LoVo (cell line): ENCODE measurements at regions not wholly inside any gene's neighbourhood (a gene's known extent, or its start where the extent isn't known, plus 50 kb on each side); places are given as distances from the start of the nearest gene placed in this dataset.
A peak's percentile ranks its signal among the peaks of the same experiment; 100 is the strongest.

Experiments used
- DNase-seq: peaks from one replicate; pipeline ENCODE4 v3.0.0-alpha.2; 2016; ENCODE audit warnings: low spot score

DNA sequence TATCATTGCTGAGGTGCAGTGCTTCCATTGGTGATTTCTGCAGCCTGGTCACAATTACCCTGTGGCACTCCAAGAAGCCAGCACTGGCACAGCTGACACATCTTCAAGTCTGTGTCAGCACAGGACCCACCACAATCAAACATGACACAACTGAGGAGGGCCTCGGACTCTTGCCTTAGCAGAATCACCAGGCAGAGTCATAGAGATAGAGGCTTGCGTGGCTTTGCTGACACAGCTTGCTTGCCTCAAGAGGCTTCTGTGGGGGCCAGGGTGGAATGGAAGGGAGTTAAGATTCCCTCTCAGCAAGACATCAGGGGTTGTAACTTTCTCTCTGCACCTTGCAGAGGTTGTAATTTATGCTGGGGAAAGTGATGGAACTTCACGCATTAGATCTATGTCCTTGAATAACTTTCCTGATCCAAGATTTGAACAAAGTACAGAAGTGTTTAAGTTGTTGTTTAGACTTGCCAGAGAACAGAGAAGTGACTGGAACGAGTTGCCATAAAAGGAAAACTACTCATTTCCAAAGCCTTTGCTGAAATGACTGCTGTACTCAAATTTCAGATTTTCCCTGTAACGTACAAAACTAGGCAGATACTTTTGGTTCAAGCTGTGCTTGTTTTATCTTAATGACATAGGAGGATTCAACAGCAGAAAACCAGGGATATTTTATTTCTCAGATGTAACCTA lies 170.7 kb downstream of the DIPK2A start:
- DNase-seq, result no peak

DNA sequence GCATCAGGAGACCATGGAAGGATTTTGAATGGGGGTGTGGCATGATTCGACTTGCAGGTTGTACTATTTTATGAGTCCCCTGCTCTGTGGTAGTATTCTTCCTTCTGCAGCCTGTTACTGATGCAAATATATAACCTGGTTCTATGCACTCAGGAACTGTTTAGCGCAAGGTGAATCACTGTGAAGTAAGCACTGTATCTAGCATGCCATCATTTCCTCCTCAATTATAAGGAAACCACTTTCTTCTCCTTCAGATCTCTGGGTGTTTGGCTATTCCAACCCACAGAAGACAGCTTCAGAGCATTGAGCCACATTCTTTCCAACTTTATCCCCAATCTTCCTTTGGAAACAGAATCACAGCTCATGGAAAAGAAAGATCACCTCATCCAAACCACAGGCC lies 176.7 kb downstream of the DIPK2A start:
- no peak for DNase-seq

DNA sequence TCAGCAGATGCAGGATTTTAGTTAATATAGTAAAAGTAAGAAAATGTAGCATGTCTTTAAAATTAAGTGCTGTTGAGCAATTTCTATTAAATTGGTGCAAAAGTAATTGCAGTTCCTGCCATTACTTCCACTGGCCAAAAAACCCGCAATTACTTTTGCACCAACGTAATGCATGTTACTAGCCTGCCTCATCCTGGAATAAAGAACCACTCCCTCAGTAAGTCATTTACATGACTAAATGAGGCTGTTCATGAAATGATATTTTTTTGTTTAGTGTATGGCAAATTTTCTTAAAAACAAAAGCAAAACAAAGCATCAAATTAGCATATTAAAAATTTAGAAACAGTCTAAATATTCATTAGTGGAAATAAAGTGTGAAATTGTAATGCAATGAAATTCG lies 180.4 kb downstream of the DIPK2A start:
- DNase-seq, result no peak

DNA sequence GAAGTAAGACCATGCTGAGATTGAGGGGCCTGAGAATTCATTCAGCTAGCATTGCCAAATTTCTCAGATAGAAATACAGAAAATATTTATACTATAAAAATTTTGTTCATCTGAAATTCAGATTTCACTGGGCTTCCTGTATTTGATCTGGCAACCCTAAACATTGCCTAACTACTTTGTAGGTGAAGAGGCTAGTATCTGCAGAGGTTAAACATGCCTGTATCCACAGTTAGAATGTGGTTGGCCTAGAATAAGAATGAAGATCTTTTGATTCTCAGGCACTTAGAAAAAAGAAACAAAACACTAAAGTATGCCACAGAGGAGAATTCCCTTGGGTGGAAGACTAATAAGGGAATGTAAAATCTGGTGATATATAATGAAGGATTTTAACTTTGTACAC lies 189.0 kb downstream of the DIPK2A start:
- DNase-seq, result no peak

DNA sequence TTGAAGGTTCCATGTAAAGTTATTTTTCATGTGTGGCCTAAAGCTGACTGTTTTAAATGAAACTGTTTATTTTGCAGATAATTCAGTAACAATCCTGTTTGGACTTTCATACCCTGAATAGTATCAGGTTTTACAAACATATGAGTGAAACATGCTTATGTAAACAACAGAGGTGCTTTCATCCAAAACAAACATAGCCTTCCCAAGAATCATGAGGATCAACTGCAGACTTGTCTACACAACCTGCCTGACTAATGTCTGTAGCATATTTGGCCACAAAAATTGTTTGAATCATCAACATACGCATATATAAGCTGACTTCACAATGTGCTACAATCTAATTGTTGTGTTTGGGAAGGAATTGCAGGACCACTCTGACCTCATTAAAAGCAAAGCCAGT lies 190.4 kb downstream of the DIPK2A start:
- peak; percentile 19 for DNase-seq

DNA sequence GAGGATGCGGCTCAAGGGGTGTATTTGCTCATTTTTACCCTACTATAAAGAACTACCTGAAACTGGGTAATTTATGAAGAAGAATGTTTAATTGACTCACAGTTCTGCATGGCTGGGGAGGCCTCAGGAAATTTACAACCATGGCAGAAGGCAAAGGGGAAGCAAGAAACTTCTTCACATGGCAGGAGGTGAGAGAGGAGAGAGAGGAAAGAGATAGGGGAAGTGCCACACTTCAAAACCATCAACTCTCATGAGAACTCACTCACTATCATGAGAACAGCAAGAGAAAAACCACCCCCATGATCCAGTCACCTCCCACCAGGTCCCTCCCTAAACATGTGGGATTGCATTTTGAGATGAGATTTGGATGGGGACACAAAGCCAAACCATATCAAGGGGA lies 192.7 kb downstream of the DIPK2A start:
- DNase-seq, result no peak

DNA sequence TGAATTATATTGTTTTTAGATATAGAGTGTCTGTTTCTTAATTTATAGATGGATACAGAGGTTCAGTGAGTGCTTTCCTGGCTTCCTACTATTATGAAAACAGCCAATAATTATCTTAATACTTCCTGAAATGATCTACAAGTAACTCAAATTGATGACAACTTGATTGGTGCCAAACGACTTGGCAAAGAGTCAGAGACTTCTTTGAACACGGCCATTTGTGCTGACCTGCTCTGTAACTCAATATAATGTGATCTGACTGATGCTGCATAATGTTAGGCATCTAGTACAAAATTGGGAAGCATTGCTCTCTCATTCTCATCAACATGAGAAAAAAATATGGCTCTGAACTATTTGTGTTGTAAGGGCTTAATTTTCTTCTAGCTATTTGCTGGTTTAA lies 193.9 kb downstream of the DIPK2A start:
- no peak for DNase-seq

DNA sequence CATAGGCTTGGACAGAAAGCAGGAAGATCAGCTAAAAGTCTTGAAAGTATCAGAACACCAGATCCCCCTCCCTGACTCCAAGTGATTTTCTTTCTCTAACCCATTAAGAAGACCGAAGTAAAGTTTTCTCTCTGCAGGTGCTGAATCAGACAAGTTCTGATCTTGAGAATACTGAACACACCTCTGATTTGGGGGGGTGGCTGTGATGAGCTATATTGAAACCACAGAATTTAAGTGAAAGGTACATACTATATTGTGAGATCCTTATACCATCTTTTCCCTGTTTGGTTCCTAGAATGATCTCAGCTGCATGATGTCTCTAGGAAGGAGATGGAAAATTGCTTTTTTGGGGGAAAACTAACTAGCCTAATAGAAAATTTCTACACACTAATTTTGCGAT lies 196.0 kb downstream of the DIPK2A start:
- no peak for DNase-seq

DNA sequence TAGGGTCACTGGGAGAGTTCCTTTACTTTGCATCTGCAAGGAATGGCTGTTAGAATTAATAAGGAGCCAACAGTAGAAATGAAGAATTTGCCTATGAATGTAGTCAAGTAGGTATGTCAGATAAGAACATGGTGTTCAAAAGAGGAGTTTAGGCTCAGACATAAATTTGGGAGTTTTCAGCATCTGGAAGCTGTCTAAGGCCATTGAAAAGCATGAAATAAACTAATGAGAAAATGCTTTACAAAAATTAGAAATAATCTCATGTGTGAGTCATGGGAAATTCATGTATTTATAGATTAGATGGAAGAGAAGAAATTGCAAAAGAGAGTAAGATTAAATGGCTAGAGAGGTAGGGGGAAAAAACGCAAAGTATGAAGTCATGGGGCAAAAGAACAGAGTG lies 201.9 kb downstream of the DIPK2A start:
- no peak for DNase-seq

DNA sequence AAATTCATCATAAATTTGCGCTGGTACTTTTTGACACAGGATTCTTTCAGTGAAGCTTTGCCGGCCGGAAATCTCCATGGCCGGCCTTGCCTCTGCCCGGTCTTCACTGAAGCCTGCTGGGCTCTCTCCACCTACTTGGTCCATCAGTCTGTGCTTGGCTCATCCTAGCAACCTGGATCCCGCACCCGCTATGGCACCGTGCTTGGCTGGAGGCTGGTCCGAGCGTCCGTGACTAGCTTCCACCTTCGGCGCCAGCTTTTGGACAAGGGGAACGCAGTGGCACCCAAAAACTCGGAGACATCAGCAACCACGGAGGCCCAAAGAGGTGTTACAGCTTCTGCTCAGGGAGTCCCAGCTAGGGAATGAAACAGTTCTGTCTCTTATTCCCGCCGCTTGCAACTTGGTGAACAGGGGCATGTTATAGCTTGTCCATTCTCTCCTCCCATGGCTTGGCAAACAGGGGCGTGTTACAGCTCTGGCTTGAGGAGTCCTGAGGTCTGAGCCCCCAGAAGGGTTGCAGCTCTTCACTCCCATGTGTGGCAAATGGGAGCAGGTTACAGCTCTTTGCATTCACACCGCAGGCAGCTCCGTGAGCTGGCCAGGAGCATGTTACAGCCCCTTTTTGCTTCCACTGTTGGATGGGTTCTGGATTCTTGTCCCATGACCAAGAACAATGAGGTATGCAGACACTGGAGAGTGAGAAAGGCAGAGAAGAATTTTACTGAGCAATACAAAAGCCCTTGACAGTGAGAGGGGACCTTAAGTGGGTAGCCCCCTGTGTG lies 204.2 kb downstream of the DIPK2A start:
- DNase-seq, result no peak

DNA sequence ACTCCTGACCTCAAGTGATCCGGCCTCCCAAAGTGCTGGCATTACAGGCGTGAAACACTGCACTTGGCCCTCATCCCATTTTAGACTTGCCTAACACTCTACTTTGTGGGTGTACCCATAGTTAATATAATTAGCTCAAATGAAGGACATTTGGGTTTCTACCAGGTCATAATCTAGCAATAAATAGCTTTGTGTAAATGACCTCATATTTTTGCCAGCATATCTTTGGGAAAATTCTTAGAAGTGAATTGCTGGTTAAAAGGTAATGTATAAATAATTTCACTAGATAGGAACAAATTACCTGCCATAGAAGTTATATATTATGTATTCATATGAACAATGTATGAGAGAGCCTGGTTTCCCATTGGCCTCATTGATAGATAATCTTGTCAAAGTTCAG lies 206.0 kb downstream of the DIPK2A start:
- no peak for DNase-seq

DNA sequence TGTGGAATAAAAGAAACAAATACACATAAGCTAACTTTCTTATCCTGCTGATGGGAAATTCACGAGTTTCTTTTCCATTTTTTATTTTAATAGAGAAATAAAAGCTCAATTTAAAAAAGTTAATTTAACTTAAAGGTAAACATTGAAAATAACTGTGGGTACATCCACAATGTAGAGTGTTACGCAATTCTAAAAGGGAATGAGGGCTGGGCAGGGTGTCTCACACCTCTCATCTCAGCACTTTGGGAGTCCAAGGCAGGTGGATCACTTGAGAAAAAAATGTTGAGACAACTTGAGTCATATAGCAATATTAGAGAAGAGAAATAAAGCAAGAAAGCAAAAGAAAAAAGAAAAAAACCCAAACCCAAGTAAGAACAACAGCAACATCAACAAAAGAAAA lies 207.0 kb downstream of the DIPK2A start:
- DNase-seq, result no peak

DNA sequence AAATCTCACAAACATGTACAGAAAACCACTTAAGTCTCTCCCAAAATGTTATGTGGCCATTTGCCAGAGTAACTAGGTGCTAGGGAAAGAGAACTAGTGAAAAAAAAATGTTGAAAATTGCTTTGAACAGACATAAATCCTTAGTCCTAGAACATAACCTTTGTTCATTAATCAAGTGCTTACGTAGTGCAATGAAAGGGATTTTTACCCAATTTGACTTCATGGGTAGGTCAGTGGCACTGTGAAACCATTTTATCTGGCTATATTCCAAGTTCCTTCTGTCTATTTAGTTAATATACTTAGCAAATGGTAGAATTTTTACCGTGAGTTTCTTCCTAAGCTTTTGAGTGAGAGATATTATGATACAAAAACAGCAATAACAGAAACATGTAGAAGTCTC lies 209.4 kb downstream of the DIPK2A start:
- no peak for DNase-seq

DNA sequence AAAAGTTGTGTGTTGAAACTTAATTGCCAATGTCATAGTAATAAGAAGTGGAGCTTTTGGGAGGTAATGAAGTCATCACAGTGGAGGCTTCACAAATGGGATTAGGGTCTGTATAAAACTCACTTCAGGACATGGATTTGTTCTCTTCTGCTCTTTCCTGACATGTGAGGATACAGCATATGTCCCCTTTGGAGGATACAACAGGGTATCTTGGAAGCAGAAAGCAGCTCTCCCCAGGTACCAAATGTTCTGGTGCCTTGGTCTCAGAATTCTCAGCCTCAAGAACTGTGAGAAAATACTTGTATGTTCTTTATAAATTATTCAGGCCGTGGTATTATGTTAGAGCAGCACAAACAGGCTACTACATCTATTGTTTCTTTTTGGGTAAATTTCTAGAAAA lies 210.9 kb downstream of the DIPK2A start:
- DNase-seq, result no peak

DNA sequence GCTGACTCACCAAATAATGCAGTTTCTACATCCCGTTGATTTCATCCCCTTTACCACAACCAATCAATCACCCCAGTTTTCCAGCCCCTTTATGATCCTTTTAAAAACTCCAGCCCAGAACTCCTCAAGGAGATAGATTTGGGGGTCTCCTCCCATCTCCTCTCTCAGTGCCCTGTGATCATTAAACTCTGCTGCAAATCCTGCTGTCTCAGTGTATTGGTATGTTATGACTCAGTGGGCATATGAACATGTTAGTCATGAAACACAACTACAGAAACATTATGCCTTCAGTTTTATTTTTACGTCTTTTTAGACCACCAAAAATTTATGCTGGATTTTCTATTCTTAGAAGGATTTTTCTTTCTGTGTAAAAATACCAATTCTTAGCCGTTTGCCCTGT lies 213.7 kb downstream of the DIPK2A start:
- DNase-seq, result no peak

DNA sequence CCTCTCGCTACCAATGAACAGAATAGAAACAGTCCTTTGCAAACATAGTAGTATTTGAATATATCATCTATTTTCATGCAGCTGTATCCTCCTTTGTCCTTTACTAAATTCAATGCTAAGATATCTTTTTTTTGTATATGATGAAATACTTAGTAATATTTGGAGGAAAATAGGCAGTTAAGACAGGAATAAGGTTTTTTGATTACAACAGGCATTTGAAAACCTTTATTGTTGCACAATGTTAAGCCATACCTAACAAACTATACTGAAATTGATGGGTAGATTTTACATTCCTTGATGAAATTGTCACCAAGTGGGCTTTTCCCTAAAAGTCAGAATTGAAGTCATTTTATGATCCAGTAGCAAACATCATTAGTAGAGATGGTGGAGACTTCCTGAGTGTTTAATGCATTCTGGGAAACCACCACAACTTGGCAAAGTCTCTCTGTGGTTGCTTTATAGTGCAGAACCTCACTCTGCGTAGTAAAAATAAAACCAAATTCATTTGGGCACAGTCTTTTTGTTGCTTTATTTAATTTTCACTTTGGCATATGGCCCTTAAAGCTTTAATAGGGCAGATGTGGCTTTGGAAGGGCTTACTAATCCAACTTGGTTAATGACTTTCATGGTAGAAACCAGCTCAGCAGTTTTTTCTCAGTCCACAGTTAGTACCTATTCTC lies 216.0 kb downstream of the DIPK2A start:
- DNase-seq, result peak; percentile 35

DNA sequence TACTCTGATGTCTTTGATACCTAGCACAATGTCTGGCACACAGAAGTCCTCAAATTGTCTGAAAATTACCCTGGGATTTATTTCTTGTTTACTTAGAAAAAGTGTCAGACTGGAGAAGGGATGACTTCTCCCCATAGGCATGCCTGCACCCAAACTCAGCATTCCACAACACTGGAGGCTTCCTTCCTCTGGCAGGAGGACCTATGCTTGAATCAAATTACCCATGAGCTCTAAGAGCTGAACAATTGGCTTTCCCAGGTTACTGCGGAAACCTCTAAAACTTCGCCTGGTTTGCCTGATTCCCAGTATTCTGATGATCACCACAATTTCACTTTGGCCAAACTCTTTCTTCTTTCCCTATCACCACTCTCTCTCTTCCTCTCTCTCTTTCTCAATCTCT lies 217.4 kb downstream of the DIPK2A start:
- no peak for DNase-seq

DNA sequence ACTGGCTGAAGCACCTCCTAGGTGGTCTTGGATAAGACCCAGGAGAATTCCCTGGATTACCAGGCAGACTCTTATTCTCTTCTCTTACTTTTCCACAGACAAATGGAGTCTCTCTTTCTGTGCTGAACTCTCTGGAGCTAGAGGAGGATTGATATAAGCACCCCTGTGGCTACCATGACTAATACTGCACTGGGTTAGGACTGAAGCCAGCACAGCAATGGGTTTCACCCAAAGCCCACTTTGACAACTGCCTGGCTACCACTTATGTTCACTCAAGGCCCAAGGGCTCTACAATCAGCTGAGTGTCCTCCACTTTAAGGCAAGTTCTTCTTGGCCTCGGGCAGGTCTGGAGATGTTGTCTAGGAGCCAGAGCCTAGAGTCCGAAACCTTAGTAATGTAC lies 225.5 kb downstream of the DIPK2A start:
- DNase-seq, result no peak

DNA sequence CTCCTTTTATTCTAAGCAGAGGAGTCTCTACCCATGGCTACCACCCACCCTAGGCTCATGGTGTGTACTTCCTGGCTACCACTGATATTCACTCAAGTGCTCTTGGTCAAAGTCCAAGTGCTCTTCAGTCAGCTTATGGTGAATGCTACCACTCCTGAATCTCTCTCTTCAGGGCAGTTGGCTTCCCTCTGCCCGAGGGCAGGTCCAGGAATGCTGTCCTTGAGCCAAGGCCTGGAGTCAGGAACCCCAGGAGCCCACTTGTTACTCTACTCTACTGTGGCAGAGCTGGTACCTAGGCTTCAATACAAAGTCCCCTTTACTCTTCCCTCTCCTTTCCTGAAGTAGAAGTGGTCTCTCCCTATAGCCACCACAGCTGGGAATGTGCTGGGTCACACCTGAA lies 226.0 kb downstream of the DIPK2A start:
- DNase-seq, result no peak

DNA sequence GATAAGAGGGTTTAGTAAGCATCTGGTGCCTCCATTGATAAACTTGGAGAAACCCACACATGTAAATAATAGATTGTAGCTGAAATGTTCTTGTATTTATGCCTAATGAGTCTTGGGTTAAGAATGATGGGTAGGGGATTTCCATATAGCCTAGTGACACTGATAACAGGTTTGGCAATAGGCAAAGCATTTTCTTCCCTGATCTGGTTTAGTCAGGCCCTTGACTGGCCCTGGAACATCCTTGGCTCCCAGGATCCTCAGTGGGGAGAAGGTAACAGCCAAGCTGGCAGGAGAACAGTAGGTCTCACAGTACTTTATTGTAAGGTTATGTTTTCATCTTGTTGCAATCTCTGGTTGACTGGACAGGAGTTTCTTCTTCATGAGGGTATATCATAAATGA lies 228.4 kb downstream of the DIPK2A start:
- DNase-seq, result no peak

DNA sequence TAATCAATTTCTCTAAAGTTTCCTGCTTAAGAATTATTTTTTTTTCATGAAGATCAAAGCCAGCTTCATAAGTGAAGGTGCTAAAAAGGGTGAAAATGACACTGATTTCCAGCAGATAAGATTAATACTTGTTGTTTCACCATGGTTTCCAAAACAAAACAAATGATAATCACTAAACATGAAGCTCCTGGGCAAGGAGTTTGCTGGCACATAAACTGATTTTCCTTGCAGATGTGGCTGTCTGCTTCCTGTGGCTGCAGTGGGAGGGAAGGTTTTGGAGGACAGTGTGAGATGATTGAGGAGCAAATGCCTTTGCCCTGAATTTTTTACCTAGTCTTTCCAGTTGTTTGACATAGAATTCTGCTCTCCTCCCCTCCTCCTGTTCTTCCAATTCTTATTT lies 228.8 kb downstream of the DIPK2A start:
- no peak for DNase-seq

DNA sequence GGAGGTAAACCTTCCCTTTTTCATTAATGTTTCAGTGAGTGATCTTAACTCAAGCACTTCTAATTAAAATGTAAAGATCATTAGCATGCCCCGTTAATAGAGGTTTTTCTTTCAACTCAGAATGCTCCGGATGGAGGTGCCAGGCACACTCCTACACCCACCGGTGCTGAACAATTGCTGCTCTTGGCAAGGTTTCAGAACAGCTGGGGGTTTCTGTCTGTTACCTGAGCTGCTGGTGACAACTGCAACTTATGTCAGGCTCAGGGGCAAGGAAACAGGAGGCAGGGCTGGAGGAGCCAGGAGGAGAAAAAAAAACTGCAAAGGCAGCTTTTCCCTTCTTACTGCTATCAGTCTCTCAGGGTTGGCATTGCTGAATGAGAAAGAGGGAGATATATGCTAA lies 250.1 kb downstream of the DIPK2A start:
- no peak for DNase-seq

DNA sequence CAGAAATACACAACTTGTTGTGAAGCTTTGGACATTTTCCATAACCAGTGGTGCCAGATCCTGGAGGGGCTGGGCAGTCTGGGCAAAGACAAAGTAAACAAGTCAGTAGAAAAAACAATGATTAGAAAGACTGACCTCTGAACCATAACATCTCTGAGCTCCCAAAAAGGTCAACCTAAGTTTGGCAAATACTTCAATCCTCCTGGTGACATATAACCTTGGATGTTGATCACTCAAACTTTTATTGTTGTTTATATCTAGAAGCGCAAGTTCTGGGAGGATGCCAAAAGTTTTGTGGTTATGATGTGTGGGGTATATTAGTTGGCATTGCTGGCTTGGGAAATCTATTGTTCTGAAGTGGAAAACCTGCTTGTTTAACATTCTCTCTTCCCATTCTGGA lies 257.7 kb downstream of the DIPK2A start:
- peak; percentile 26 for DNase-seq
